Activated naive CD4-positive, alpha-beta T cell treated with anti-CD3 and anti-CD28 coated beads, Interleukin-2, amount 50 U/mL, for 24 hours (primary cell): ENCODE measurements at regions not wholly inside any gene's neighbourhood (a gene's known extent, or its start where the extent isn't known, plus 50 kb on each side); places are given as distances from the start of the nearest gene placed in this dataset.
A peak's percentile ranks its signal among the peaks of the same experiment; 100 is the strongest.

Experiments
- H3K27ac Mint-ChIP-seq: one replicate; pipeline ENCODE4 v1.8.0; 2021; ENCODE audit warnings: mild to moderate bottlenecking, mixed read lengths
- H3K27me3 Mint-ChIP-seq: one replicate; pipeline ENCODE4 v1.8.0; 2021; ENCODE audit warnings: mixed read lengths
- H3K36me3 Mint-ChIP-seq: one replicate; pipeline ENCODE4 v1.8.0; 2021; ENCODE audit warnings: mixed read lengths
- H3K4me1 Mint-ChIP-seq: one replicate; pipeline ENCODE4 v1.8.0; 2021; ENCODE audit warnings: mixed read lengths
- H3K4me3 Mint-ChIP-seq: one replicate; pipeline ENCODE4 v1.8.0; 2021; ENCODE audit warnings: mild to moderate bottlenecking, mixed read lengths
- H3K9me3 Mint-ChIP-seq: one replicate; pipeline ENCODE4 v1.8.0; 2021; ENCODE audit warnings: mixed read lengths

GRCh38 chr7:19623676-19624075, 85.2 kb downstream of the POLR1F start:
- Mint-ChIP-seq H3K27me3 (no peaks in the 10 kb centered on the region), H3K4me1 (no peaks in the 10 kb centered on the region), H3K36me3 (no peaks in the 10 kb centered on the region), H3K27ac (no peak overlapping the region), H3K9me3 (peaks cover 5% of the 10 kb centered on the region), H3K4me3 (no peak overlapping the region)

- Mint-ChIP-seq H3K9me3 (peaks cover 5% of the 10 kb centered on the region), H3K27ac (no peak overlapping the region), H3K27me3 (no peaks in the 10 kb centered on the region), H3K4me3 (no peak overlapping the region), H3K4me1 (no peaks in the 10 kb centered on the region), H3K36me3 (no peaks in the 10 kb centered on the region)
Measured at GRCh38 chr7:19621740-19622139, 87.1 kb downstream of the POLR1F start.

- Mint-ChIP-seq H3K36me3 (no peaks in the 10 kb centered on the region), H3K4me3 (no peak overlapping the region), H3K27me3 (no peaks in the 10 kb centered on the region), H3K27ac (no peak overlapping the region), H3K4me1 (no peaks in the 10 kb centered on the region), H3K9me3 (peaks cover 5% of the 10 kb centered on the region)
Measured at GRCh38 chr7:19620470-19620869, 88.4 kb downstream of the POLR1F start.

GRCh38 chr7:19619122-19619521, 89.7 kb downstream of the POLR1F start:
- Mint-ChIP-seq H3K36me3 (no peaks in the 10 kb centered on the region), H3K9me3 (peaks cover 5% of the 10 kb centered on the region), H3K27ac (no peak overlapping the region), H3K27me3 (no peaks in the 10 kb centered on the region), H3K4me3 (no peak overlapping the region), H3K4me1 (no peaks in the 10 kb centered on the region)

- Mint-ChIP-seq H3K9me3 (peaks cover 5% of the 10 kb centered on the region), H3K36me3 (no peaks in the 10 kb centered on the region), H3K27ac (no peak overlapping the region), H3K4me1 (no peaks in the 10 kb centered on the region), H3K4me3 (no peak overlapping the region), H3K27me3 (no peaks in the 10 kb centered on the region)
Measured at GRCh38 chr7:19617901-19618300, 90.9 kb downstream of the POLR1F start.

GRCh38 chr7:19610194-19610943, 98.5 kb downstream of the POLR1F start:
- Mint-ChIP-seq H3K4me3 (no peak overlapping the region), H3K36me3 (no peaks in the 10 kb centered on the region), H3K27ac (peak overlapping the region; percentile 19), H3K27me3 (no peaks in the 10 kb centered on the region), H3K9me3 (no peaks in the 10 kb centered on the region), H3K4me1 (no peaks in the 10 kb centered on the region)

- no peak overlapping the region for H3K27ac Mint-ChIP-seq
- H3K27me3 Mint-ChIP-seq, result no peaks in the 10 kb centered on the region
- no peaks in the 10 kb centered on the region for H3K4me1 Mint-ChIP-seq
- no peak overlapping the region for H3K4me3 Mint-ChIP-seq
- H3K36me3 Mint-ChIP-seq, result no peaks in the 10 kb centered on the region
- H3K9me3 Mint-ChIP-seq, result no peaks in the 10 kb centered on the region
Measured at GRCh38 chr7:19589446-19589845, 119.4 kb downstream of the POLR1F start.

- no peaks in the 10 kb centered on the region for H3K27me3 Mint-ChIP-seq
- H3K4me3 Mint-ChIP-seq, result no peak overlapping the region
- H3K4me1 Mint-ChIP-seq, result no peaks in the 10 kb centered on the region
- peaks cover 5% of the 10 kb centered on the region for H3K9me3 Mint-ChIP-seq
- H3K27ac Mint-ChIP-seq, result no peak overlapping the region
- H3K36me3 Mint-ChIP-seq, result no peaks in the 10 kb centered on the region
Measured at GRCh38 chr7:19587291-19587690, 121.5 kb downstream of the POLR1F start.

- H3K36me3 Mint-ChIP-seq, result no peaks in the 10 kb centered on the region
- H3K4me1 Mint-ChIP-seq, result no peaks in the 10 kb centered on the region
- H3K4me3 Mint-ChIP-seq, result no peak overlapping the region
- no peaks in the 10 kb centered on the region for H3K27me3 Mint-ChIP-seq
- peaks cover 5% of the 10 kb centered on the region for H3K9me3 Mint-ChIP-seq
- no peak overlapping the region for H3K27ac Mint-ChIP-seq
Measured at GRCh38 chr7:19585761-19586160, 123.1 kb downstream of the POLR1F start.

- Mint-ChIP-seq H3K9me3 (no peaks in the 10 kb centered on the region), H3K4me1 (no peaks in the 10 kb centered on the region), H3K27ac (no peak overlapping the region), H3K4me3 (no peak overlapping the region), H3K27me3 (no peaks in the 10 kb centered on the region), H3K36me3 (no peaks in the 10 kb centered on the region)
Measured at GRCh38 chr7:19575909-19576557, 132.8 kb downstream of the POLR1F start.

- Mint-ChIP-seq H3K9me3 (peaks cover 6% of the 10 kb centered on the region), H3K4me1 (no peaks in the 10 kb centered on the region), H3K27me3 (no peaks in the 10 kb centered on the region), H3K4me3 (no peak overlapping the region), H3K27ac (no peak overlapping the region), H3K36me3 (no peaks in the 10 kb centered on the region)
Measured at GRCh38 chr7:19574131-19574530, 134.7 kb downstream of the POLR1F start.

- Mint-ChIP-seq H3K4me1 (no peaks in the 10 kb centered on the region), H3K27me3 (no peaks in the 10 kb centered on the region), H3K4me3 (no peak overlapping the region), H3K36me3 (no peaks in the 10 kb centered on the region), H3K27ac (no peak overlapping the region), H3K9me3 (peaks cover 6% of the 10 kb centered on the region)
Measured at GRCh38 chr7:19572566-19572965, 136.3 kb downstream of the POLR1F start.

GRCh38 chr7:19567011-19567410, 141.8 kb downstream of the POLR1F start:
- no peaks in the 10 kb centered on the region for H3K27me3 Mint-ChIP-seq
- no peak overlapping the region for H3K4me3 Mint-ChIP-seq
- H3K36me3 Mint-ChIP-seq, result no peaks in the 10 kb centered on the region
- peaks cover 6% of the 10 kb centered on the region for H3K9me3 Mint-ChIP-seq
- H3K4me1 Mint-ChIP-seq, result no peaks in the 10 kb centered on the region
- no peak overlapping the region for H3K27ac Mint-ChIP-seq

- Mint-ChIP-seq H3K4me3 (no peak overlapping the region), H3K36me3 (no peaks in the 10 kb centered on the region), H3K9me3 (peaks cover 6% of the 10 kb centered on the region), H3K27me3 (no peaks in the 10 kb centered on the region), H3K27ac (no peak overlapping the region), H3K4me1 (no peaks in the 10 kb centered on the region)
Measured at GRCh38 chr7:19565602-19566001, 143.2 kb downstream of the POLR1F start.

GRCh38 chr7:19561121-19561805, 147.6 kb downstream of the POLR1F start:
- no peaks in the 10 kb centered on the region for H3K4me1 Mint-ChIP-seq
- H3K9me3 Mint-ChIP-seq, result no peaks in the 10 kb centered on the region
- H3K4me3 Mint-ChIP-seq, result no peak overlapping the region
- H3K36me3 Mint-ChIP-seq, result no peaks in the 10 kb centered on the region
- no peaks in the 10 kb centered on the region for H3K27me3 Mint-ChIP-seq
- H3K27ac Mint-ChIP-seq, result no peak overlapping the region
